ENCODE measurements at regions not wholly inside any gene's neighbourhood (a gene's known extent, or its start where the extent isn't known, plus 50 kb on each side); places are given as distances from the start of the nearest gene placed in this dataset.

DNA sequence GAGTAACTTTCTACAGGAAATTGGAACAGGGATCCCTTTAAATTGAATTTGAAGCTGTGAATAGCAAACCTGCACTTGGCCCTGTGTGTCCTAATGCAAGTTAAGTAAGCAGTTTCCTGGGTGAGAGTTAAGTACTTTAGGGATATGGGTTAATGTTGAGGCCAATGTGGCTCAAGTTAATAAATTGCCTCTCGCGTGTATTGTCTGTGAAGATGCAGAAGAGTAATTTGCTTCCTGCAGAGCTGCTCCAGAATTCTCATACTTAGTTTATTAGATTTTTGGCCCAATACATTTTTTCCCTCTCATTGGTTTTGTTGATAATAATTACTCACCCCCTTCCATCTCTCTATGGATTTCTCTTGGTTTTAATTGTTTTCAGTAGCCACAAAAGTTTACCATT is 86.5 kb downstream of the SLC25A47 start (continued):
- TF ChIP-seq, protein P1, sequence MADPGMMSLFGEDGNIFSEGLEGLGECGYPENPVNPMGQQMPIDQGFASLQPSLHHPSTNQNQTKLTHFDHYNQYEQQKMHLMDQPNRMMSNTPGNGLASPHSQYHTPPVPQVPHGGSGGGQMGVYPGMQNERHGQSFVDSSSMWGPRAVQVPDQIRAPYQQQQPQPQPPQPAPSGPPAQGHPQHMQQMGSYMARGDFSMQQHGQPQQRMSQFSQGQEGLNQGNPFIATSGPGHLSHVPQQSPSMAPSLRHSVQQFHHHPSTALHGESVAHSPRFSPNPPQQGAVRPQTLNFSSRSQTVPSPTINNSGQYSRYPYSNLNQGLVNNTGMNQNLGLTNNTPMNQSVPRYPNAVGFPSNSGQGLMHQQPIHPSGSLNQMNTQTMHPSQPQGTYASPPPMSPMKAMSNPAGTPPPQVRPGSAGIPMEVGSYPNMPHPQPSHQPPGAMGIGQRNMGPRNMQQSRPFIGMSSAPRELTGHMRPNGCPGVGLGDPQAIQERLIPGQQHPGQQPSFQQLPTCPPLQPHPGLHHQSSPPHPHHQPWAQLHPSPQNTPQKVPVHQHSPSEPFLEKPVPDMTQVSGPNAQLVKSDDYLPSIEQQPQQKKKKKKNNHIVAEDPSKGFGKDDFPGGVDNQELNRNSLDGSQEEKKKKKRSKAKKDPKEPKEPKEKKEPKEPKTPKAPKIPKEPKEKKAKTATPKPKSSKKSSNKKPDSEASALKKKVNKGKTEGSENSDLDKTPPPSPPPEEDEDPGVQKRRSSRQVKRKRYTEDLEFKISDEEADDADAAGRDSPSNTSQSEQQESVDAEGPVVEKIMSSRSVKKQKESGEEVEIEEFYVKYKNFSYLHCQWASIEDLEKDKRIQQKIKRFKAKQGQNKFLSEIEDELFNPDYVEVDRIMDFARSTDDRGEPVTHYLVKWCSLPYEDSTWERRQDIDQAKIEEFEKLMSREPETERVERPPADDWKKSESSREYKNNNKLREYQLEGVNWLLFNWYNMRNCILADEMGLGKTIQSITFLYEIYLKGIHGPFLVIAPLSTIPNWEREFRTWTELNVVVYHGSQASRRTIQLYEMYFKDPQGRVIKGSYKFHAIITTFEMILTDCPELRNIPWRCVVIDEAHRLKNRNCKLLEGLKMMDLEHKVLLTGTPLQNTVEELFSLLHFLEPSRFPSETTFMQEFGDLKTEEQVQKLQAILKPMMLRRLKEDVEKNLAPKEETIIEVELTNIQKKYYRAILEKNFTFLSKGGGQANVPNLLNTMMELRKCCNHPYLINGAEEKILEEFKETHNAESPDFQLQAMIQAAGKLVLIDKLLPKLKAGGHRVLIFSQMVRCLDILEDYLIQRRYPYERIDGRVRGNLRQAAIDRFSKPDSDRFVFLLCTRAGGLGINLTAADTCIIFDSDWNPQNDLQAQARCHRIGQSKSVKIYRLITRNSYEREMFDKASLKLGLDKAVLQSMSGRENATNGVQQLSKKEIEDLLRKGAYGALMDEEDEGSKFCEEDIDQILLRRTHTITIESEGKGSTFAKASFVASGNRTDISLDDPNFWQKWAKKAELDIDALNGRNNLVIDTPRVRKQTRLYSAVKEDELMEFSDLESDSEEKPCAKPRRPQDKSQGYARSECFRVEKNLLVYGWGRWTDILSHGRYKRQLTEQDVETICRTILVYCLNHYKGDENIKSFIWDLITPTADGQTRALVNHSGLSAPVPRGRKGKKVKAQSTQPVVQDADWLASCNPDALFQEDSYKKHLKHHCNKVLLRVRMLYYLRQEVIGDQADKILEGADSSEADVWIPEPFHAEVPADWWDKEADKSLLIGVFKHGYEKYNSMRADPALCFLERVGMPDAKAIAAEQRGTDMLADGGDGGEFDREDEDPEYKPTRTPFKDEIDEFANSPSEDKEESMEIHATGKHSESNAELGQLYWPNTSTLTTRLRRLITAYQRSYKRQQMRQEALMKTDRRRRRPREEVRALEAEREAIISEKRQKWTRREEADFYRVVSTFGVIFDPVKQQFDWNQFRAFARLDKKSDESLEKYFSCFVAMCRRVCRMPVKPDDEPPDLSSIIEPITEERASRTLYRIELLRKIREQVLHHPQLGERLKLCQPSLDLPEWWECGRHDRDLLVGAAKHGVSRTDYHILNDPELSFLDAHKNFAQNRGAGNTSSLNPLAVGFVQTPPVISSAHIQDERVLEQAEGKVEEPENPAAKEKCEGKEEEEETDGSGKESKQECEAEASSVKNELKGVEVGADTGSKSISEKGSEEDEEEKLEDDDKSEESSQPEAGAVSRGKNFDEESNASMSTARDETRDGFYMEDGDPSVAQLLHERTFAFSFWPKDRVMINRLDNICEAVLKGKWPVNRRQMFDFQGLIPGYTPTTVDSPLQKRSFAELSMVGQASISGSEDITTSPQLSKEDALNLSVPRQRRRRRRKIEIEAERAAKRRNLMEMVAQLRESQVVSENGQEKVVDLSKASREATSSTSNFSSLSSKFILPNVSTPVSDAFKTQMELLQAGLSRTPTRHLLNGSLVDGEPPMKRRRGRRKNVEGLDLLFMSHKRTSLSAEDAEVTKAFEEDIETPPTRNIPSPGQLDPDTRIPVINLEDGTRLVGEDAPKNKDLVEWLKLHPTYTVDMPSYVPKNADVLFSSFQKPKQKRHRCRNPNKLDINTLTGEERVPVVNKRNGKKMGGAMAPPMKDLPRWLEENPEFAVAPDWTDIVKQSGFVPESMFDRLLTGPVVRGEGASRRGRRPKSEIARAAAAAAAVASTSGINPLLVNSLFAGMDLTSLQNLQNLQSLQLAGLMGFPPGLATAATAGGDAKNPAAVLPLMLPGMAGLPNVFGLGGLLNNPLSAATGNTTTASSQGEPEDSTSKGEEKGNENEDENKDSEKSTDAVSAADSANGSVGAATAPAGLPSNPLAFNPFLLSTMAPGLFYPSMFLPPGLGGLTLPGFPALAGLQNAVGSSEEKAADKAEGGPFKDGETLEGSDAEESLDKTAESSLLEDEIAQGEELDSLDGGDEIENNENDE (IDR thresholded peaks at IDR 0.05; ENCODE audit: insufficient replicate concordance, low read length) = no peak
- TF ChIP-seq MAX (IDR thresholded peaks at IDR 0.05) = no peak
- no peak for TF ChIP-seq CHD1 (IDR thresholded peaks at IDR 0.05; ENCODE audit: low read depth, low read length)
- TF ChIP-seq, protein P2, sequence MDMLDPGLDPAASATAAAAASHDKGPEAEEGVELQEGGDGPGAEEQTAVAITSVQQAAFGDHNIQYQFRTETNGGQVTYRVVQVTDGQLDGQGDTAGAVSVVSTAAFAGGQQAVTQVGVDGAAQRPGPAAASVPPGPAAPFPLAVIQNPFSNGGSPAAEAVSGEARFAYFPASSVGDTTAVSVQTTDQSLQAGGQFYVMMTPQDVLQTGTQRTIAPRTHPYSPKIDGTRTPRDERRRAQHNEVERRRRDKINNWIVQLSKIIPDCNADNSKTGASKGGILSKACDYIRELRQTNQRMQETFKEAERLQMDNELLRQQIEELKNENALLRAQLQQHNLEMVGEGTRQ (IDR thresholded peaks at IDR 0.05; ENCODE audit: low read length) = no peak
- no peak for TF ChIP-seq FOSL1 (IDR thresholded peaks at IDR 0.05; ENCODE audit: insufficient read depth, low read depth, low read length)
- no peak for TF ChIP-seq POU5F1 (IDR thresholded peaks at IDR 0.05; ENCODE audit: low read depth, low read length)

All from H1 (cell line).